ENCODE measurements at regions not wholly inside any gene's neighbourhood (a gene's known extent, or its start where the extent isn't known, plus 50 kb on each side); places are given as distances from the start of the nearest gene placed in this dataset.

GRCh38 chr1:201731592-201731991, 97.4 kb upstream of the IPO9 start:
- TF ChIP-seq POLR2A (IDR thresholded peaks at IDR 0.05) (no peak), CTCF (IDR thresholded peaks at IDR 0.05) (no peak), POLR2AphosphoS5 (IDR thresholded peaks at IDR 0.05) (no peak)
